ENCODE measurements at regions not wholly inside any gene's neighbourhood (a gene's known extent, or its start where the extent isn't known, plus 50 kb on each side); places are given as distances from the start of the nearest gene placed in this dataset.
"Not testable (repeated sequence)": the region's sequence is repeated elsewhere in the genome, so short reads cannot be mapped to it uniquely, and the experiment has no call there.

- DNase-seq: peak; percentile 59
Observed at GRCh38 chr5:72647806-72648205, 140.6 kb upstream of the ZNF366 start.

- no peak for DNase-seq
Observed at GRCh38 chr5:72646246-72646866, 139.1 kb upstream of the ZNF366 start.

GRCh38 chr5:72645064-72645846 lies 138.0 kb upstream of the ZNF366 start:
- no peak for DNase-seq

- no peak for DNase-seq
Observed at GRCh38 chr5:72644296-72644695, 137.1 kb upstream of the ZNF366 start.

- no peak for DNase-seq
Observed at GRCh38 chr5:72641164-72641563, 134.0 kb upstream of the ZNF366 start.

- DNase-seq: no peak
Observed at GRCh38 chr5:72637058-72637457, 129.8 kb upstream of the ZNF366 start.

GRCh38 chr5:72636565-72636964 lies 129.4 kb upstream of the ZNF366 start:
- not testable (repeated sequence) for DNase-seq

- no peak for DNase-seq
Observed at GRCh38 chr5:72634444-72634843, 127.2 kb upstream of the ZNF366 start.

- no peak for DNase-seq
Observed at GRCh38 chr5:72633649-72634048, 126.4 kb upstream of the ZNF366 start.

GRCh38 chr5:72633041-72633445 lies 125.8 kb upstream of the ZNF366 start:
- DNase-seq: no peak

GRCh38 chr5:72630721-72631120 lies 123.5 kb upstream of the ZNF366 start:
- DNase-seq: no peak

GRCh38 chr5:72630081-72630480 lies 122.9 kb upstream of the ZNF366 start:
- DNase-seq: no peak

GRCh38 chr5:72628771-72629371 lies 121.7 kb upstream of the ZNF366 start:
- DNase-seq: no peak

GRCh38 chr5:72625332-72625731 lies 118.1 kb upstream of the ZNF366 start:
- no peak for DNase-seq

- no peak for DNase-seq
Observed at GRCh38 chr5:72624641-72625236, 117.5 kb upstream of the ZNF366 start.

- DNase-seq: no peak
Observed at GRCh38 chr5:72623936-72624335, 116.7 kb upstream of the ZNF366 start.

- no peak for DNase-seq
Observed at GRCh38 chr5:72623323-72623722, 116.1 kb upstream of the ZNF366 start.

GRCh38 chr5:72622170-72622760 lies 115.1 kb upstream of the ZNF366 start:
- no peak for DNase-seq

GRCh38 chr5:72621576-72621975 lies 114.4 kb upstream of the ZNF366 start:
- no peak for DNase-seq

GRCh38 chr5:72619677-72620076 lies 112.5 kb upstream of the ZNF366 start:
- no peak for DNase-seq

- no peak for DNase-seq
Observed at GRCh38 chr5:72619251-72619650, 112.0 kb upstream of the ZNF366 start.

- no peak for DNase-seq
Observed at GRCh38 chr5:72618708-72619107, 111.5 kb upstream of the ZNF366 start.

- no peak for DNase-seq
Observed at GRCh38 chr5:72615061-72615460, 107.9 kb upstream of the ZNF366 start.

Data from islet precursor cell (in vitro differentiated cells).